Right hindlimb (tissue), 1 donor: ENCODE measurements at regions not wholly inside any gene's neighbourhood (a gene's known extent, or its start where the extent isn't known, plus 50 kb on each side); places are given as distances from the start of the nearest gene placed in this dataset.
"Not testable (repeated sequence)": the region's sequence is repeated elsewhere in the genome, so short reads cannot be mapped to it uniquely, and the experiment has no call there.

ENCODE experiments used
- DNase-seq: peaks from one replicate; pipeline ENCODE4 v3.0.0-alpha.2; 2018

DNA sequence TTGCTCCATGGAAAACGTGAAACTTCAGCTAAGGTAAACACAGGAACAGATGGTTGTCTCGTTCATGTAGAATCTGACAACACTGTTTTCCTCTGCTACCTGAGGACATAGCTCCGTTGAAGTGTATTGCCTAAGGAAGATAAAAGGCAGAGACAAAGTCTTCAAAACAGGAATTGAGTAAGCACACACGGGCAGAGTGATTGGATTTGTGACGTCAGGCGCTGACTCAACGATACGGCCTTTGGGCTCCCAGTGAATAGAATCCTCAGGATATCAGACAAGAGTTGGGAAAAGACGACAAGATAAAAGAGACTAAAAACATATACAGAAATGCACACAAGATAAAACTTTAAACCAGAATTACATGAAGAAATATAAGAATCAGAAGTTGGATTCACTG is 787.1 kb upstream of the CTNND2 start:
- no peak for DNase-seq

DNA sequence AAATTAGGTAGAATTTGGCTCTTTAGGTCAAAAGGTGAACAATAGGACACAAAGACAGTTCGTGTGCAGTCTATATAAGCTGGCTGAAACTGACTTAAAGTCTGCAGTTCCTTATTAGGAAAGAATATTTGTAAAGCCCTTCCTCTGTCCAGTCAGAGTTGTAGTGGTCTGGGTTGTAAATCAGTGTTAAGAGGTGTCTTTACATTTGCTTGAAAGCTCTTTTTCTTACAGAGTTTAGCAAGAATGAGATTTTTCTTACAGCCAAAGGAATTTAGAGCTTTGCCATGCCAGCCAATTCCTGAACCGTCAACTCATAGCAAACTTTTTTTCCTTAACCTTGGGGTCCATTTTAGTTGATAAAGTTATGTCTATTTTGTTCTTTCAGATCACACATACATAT is 786.1 kb upstream of the CTNND2 start:
- DNase-seq = no peak

DNA sequence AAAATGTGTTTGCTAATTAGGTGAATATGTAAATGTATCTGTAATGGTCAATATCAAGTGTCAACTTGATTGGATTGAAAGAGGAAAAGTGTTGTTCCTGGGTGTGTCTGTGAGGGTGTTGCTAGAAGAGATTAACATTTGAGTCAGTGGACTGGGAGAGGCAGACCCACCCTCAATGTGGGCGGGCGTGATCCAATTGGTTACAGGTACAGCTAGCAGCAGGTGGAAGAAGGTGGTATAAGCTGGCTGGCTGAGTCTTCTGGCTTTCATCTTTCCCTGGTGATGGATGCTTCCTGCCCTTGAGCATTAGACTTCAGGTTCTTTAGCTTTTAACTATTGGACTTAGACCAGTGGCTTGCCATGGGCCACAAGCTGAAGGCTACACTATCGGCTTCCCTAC is 779.0 kb upstream of the CTNND2 start:
- no peak for DNase-seq

DNA sequence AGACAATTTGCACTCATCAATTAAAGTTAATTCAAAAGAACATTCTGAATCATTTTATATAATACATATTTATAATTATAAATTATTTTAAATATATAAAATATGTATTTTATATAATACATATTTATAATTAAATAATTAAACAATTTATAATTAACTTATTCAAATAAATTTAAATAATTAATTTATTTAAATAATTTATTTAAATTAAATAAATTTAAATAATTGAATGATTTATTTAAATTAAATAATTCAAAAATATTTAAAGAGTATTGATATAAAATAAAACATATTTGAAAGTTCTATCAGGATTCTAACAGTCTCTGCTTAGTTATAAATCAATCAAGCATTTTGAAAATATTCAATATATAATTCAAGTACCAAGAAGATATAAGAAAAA is 775.5 kb upstream of the CTNND2 start:
- no peak for DNase-seq

DNA sequence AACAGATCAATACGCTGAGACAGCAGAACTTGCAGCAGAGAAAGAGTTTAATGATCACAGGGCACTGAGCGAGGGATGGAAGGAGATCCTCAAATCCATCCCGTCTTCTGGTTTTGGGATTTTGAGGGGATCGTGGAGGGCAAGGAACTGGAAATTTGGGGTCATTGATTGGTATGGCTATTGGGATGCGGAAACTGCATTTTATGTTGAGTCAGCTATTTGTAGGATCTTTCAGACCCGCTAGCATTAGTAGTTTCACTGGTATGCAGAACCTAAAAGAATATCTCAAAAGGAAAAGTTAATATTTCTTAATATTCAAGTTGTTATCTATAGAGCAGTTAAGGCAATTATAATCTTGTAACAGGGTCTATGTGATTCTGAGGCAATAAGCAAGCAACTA is 771.7 kb upstream of the CTNND2 start:
- DNase-seq = no peak

DNA sequence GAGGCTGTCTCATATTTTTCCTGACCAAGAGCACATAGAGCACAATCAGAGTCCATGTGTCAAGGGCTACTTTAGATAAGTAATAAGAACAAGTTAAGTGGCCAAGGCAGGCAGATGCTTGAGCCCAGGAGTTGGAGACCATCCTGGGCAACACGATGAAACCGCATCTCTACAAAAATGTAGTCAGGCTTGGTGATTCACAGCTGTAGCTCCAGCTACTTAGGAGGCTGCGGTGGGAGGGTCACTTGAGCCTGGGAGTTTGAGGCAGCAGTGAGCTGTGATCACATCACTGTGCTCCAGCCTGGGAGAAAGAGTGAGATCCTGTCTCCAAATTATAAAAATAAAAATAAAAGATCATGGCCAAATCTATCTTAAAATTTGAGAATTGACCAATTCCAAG is 767.9 kb upstream of the CTNND2 start:
- DNase-seq = no peak

DNA sequence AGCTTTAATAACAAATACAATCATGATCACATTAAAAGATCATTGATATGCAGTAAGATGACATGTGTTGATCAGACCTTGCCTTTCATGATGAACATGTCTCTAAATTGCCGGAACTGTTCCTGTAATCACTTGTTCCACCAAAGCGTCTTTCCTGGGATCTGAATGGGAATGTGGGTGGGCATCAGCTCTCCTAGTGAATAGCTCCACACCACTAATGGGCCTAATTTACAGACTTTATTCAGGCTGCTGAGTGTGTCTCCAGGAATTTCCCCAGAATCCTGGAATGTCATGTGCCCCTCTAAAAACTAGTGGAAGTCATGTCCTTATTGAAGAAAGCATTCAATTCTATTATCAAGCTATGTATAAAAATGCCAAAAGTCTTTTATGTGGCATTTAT is 765.1 kb upstream of the CTNND2 start:
- no peak for DNase-seq

DNA sequence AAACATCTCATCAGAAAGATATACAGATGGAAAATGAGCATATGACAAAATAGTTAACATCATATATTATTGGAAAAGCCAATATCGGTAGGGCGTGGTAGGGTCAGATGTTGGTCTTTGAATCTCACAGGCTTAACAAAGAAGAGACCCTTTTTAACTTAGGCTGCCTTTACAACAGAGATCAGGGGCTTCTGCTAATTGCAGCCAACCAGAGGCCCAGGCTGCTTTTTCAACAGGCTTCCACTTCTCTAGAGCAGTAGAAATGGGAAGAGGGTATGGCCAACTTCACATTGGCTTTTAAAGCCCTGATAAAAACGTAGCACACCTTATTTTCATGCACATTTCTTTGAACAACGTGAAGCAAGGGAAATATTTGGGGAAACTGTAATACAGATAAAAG is 764.3 kb upstream of the CTNND2 start:
- DNase-seq = no peak

DNA sequence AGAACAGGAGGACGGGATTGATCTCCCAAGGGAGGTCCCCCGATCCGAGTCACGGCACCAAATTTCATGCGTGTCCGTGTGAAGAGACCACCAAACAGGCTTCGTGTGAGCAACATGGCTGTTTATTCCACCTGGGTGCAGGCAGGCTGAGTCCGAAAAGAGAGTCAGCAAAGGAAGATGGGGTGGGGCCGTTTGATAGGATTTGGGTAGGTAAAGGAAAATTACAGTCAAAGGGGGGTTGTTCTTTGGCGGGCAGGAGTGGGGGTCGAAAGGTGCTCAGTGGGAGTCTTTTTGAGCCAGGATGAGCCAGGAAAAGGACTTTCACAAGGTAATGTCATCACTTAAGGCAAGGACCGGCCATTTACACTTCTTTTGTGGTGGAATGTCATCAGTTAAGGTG is 763.6 kb upstream of the CTNND2 start:
- DNase-seq = not testable (repeated sequence)

DNA sequence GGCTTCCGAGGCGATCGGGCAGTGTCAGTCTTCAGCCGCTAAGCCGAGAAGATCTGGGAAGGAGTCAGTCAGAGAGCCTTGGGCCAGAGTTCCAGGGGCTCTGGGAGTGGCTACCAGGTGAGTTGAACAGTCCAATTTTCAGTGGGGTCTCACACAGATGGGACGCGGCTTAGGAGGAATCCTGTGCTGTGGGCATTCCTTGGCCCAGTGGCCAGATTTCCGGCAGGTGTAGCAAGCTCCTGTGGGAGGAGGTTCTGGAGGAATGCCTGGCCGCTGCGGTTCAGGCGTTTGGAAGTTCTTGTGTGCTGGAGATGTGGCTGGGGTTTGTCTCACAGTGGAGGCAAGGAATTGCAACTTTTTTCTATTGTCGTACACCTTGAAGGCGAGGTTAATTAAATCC is 761.5 kb upstream of the CTNND2 start:
- DNase-seq = not testable (repeated sequence)

DNA sequence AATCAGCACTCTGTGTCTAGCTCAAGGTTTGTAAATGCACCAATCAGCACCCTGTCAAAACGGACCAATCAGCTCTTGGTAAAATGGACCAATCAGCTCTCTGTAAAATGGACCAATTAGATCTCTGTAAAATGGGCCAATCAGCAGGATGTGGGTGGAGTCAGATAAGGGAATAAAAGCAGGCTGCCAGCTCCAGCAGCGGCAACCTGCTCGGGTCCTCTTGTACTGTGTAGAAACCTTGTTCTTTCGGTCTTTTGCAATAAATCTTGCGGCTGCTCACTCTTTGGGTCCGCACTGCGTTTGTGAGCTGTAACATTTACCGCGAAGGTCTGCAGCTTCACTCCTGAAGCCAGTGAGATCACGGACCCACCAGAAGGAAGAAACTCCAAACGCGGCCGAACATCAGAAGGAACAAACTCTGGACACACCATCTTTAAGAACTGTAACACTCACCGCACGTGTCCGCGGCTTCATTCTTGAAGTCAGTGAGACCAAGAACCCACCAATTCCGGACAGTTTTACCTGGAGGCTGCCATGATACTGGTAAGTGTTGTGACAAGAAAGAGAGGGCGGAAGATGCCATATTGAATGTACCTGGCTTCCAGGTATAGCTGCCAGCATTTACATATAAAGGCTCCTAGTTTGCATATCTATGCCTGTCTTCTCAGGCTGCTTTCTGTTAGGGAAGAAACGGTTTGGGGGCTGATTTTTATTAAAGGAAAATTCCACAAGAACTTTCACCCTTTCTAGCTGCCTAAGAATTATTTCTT is 758.5 kb upstream of the CTNND2 start:
- DNase-seq = no peak

DNA sequence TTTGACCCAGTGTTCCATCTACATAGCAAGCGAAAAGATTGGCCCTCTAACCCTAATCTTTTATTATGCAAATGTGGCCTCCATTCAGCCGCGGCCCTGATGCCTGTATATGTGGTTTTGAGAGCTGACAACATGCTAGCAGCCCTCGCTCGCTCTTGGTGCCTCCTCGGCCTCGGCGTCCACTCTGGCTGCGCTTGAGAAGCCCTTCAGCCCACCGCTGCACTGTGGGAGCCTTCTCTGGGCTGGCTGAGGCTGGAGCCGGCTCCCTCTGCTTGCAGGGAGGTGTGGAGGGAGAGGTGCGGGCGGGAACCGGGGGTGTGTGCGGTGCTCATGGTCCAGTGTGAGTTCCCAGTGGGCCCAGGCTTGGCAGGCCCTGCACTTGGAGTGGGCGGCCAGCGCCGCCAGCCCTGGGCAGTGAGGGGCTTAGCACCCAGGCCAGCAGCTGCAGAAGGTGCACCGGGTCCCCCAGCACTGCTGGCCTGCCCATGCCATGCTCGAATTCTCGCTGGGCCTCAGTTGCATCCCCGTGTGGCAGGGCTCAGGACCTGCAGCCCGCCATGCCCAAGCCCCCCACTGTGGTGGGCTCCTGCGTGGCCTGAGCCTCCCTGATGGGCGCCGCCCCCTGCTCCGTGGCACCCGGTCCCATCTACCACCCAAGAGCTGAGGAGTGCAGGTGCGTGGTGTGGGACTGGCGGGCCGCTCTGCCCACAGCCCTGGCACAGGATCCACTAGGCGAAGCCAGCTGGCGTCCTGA is 757.5 kb upstream of the CTNND2 start:
- no peak for DNase-seq

DNA sequence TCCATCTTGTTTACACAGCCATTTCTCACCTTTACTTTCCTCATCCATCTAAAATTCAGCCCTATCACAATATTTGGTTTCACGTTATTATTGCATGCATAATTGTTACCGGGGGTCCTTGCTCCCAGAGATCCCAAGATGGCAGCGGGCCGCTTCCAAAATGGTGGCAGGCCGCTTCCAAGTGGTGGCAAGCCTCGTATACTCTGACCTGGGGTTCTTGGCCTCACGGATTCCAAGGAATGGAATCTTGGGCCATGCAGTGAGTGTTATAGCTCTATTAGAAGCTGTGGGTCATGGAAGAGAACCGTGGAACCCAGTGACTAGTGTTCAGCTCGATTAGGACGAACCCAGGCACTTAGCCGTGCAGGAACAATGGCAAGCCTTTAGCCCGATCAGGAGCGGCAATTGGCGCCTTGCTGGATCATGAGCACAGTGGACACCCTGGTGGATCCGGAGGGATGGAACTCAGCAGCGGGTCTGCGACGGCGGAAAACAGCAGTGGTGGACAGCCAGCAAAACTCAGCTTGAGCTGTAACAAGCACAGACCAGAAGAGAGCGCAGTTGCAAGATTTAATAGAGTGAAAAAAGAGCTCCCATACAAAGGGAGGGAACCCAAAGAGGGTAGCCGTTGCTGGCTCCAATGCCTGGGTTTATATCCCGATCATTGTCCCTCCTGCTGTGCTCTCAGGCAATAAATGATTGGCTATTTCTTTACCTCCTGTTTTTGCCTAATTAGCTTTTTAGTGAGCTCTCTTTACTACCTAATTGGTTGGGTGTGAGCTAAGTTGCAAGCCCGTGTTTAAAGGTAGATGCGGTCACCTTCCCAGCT is 756.2 kb upstream of the CTNND2 start:
- DNase-seq = not testable (repeated sequence)

DNA sequence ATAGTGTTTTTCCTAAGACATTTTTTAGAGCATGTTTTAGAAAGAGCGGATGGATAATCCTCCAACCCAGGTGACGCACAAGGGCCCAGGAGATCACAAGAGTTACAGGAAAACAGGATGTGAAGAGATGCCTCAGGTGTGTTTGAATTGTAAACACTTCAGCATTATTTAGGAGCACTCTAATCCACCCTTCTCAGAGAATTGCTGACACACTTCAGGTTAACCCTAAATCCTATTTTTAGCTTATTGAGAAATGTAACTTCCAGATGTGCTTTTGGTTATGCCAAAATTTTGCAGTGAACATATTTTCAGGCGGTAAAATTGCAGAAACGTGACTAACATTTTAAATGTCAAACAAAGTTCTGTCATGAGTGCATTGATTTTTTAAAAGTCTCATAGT is 755.4 kb upstream of the CTNND2 start:
- DNase-seq = no peak

DNA sequence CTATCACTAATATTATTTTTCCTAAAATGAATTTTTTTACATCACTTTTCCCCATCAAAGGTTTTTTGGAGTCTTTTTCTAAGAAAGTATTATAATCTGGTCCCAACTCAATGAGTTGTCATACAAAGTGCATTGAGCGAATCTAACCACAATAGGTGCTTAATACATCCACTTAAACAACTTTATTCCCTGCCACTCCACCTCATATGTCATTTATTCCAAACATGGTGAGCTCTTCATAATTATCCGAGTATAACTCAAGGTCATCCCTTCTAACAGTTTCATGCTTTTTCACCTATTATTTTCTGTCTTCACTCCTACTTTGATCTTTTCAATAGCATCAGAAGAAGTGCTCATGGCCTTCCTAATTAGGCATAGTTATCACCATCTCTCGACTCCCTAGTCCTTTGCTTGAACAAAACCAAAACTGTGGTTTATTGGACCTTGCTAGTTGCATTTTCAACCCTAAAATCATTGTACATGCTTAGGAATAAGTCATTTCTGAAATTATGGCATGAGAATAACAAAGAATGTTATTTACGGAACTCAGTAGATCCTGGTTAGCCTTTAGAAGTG is 754.7 kb upstream of the CTNND2 start:
- no peak for DNase-seq

DNA sequence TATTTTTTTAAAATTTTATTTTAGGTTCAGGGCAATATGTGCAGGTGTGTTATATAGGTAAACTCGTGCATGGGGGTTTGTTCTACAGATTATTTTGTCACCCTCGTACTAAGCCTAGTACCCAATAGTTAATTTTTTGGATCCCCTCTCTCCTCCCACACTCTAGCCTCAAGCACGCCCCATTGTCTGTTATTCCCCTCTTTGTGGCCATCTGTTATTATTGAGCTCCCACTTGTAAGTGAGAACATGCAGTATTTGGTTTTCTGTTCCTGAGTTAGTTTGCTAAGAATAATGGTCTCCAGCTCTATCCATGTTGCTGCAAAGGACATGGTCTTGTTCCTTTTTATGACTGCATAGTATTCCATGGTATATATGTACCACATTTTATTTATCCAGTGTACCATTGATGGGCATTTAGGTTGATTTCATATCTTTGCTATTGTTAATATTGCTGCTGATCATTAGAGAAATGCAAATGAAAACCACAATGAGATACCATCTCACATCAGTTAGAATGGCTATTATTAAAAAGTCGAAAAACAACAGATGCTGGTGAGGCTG is 753.7 kb upstream of the CTNND2 start:
- DNase-seq = not testable (repeated sequence)

DNA sequence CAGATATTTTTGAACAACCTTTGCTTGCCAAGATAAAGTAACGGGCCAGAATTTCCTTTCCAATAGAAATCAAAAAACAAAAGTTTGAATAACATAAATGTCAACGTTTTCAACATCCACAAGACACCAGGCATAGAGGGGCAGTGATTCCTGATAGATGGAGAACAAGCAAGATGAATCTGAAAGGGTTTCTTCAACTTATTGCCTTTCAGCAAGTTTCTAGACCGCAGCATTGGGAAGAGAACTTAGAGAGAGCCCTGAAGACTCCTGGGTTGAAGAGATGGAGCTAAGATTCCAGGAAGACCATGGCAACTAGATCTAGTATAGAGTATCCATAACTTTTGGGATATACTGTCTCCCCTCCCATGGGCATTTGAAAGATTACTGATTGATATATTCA is 751.4 kb upstream of the CTNND2 start:
- no peak for DNase-seq

DNA sequence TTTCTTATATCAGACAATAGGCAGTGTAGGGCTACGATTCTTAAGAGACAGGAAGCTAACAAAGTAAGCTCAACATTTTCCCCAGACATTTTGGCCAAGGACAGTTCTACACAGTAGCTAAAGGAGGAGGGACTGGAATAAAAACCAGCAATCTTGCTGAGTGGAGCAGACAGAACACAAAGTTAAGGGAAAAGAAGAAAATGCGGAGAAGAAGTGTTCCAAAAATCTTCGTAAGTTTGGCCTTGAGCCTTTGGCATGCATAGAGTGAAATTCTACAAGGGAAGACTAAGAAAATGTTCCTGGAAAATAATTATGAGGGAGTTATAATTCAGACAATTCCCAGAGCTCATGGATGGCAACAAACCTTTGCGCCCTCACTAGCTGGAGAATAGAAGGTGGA is 748.0 kb upstream of the CTNND2 start:
- DNase-seq = peak; percentile 22

DNA sequence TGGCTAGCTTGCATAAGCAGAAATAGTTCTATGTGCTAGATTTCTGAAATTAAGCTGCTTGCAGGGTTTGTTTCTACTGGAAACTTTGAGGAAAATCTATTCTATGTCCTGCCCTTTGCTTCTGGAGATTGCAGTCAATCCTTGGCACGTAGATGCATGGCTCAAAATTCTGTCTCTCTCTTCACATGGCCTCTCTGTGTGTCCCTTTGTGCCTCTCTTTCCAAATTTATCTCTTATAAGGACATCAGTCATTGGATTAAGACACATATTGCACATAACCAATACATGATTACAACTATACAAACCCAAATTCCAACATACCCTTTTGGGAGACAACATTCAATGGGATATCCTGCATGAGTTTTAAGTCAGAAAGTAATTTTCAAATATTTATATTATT is 744.3 kb upstream of the CTNND2 start:
- no peak for DNase-seq

DNA sequence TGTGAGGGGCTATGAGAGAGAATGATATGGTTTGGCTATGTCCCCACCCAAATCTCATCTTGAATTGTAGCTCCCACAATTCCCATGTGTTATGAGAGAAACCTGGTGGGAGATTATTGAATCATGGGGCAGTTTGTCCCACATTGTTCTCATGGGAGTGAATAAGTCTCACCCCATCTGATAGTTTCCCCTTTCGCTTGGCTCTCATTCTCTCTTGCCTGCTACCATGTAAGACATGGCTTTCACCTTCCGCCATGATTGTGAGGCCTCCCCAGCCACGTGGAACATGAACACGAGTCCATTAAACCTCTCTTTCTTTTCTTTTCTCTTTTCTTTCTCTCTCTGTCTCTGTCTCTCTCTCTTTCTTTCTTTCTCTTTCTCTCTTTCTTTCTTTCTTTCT is 743.4 kb upstream of the CTNND2 start:
- no peak for DNase-seq

DNA sequence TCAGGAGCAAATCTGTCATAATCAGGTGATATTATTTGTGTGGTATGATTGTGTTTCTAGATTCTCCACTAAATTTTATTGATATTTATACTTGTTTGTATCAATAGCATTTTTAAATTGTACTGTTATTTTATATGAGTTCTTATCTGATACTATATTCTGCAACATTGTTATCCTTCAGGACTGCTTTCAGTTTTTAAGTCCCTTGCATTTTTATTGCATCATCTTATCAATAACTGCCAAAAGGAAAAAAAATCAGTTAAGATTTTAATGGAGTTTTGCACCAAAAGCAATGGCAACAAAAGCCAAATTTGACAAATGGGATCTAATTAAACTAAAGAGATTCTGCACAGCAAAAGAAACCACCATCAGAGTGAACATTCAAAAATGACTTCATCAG is 741.3 kb upstream of the CTNND2 start:
- DNase-seq = no peak

DNA sequence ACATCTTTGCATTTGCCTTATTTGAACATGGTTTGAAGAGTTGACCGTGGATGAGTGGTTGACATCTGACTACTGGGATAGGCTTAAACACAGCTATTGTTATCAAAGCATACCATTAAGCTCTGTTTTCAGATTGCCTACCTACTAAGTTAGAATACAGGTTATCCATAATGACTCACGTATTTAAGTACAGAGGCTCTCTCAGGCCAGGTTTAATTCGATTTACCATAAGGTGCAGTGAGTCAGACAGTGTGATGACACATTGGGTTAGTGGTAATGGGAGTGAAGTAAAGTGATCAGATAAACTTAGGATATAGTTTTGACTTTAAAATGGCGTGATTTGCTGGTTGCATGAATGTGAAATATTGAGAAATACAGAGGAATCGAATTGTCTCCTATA is 732.0 kb upstream of the CTNND2 start:
- no peak for DNase-seq

DNA sequence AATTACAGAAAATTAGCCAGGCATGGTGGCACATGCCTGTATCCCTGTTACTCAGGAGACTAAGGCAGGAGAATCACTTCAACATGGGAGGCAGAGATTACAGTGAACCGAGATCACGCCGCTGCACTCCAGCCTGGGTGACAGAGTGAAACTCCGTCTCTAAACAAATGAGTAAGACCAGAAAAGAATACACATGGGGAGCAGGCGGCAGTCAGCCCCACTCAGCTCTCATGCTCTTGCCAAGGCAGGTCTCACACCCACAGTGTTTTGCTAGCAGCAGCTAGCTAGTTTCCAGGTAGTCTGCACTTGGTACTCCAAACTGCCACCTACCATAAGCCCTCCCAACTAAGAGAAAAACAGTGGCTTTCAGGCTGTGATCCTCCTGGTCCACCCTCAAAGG is 722.3 kb upstream of the CTNND2 start:
- DNase-seq = no peak
